ENCODE measurements at regions not wholly inside any gene's neighbourhood (a gene's known extent, or its start where the extent isn't known, plus 50 kb on each side); places are given as distances from the start of the nearest gene placed in this dataset.

DNA sequence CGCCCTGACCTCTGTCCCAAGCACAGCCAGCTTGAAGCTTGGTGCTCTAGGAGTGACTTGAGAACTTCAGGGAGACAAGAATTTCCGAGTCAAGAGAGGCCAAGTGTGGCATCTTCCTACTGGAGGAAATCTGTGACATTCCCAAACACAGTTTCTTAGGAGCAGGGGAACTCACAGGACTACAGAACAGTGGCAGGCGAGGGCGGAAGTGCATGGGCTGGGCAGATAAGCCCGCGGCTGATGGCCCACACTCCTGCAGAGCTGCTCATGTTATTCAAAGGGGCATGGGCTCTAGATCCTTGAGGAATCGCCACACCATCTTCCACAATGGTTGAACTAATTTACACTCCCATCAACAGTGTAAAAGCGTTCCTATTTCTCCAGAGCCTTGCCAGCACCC is 168.8 kb downstream of the KATNAL1 start:
- no peaks in the 10 kb centered on the region for H3K27me3 Mint-ChIP-seq
- no peak overlapping the region for H3K4me3 Mint-ChIP-seq
- no peaks in the 10 kb centered on the region for H3K9me3 Mint-ChIP-seq
- DNase-seq (no peak), ATAC-seq (replicated peaks in 1 of 4) (no peak)
- H3K9me3 ChIP-seq, result no peaks in the 10 kb centered on the region
- ChIA-PET CTCF (interaction anchor here in 1 of 2 donors (1.0 kb wide), 1 partner anchor 31 kb away, joined by 3 read pairs; no protein-coding TSS in a partner anchor), POLR2A (no interaction called here)
- no peaks in the 10 kb centered on the region for H3K36me3 ChIP-seq (ENCODE audit: control insufficient read depth in 2 of 2, extremely low read depth in 1 of 2, insufficient read depth in 1 of 2, low read length in 1 of 2)
- no peak overlapping the region for H3K4me3 ChIP-seq (ENCODE audit: control insufficient read depth in 1 of 2, extremely low read depth in 1 of 2, low read length in 1 of 2)
- no peaks in the 10 kb centered on the region for H3K27me3 ChIP-seq (replicated peaks in 1 of 2; ENCODE audit: control insufficient read depth in 2 of 2, extremely low read depth in 1 of 2, insufficient read depth in 2 of 2, low read length in 1 of 2)
- H3K36me3 Mint-ChIP-seq, result no peaks in the 10 kb centered on the region
- WGBS (ENCODE audit: insufficient coverage), result 92% methylated on average over 5 of the region's 8 CpGs
- H3K4me1 ChIP-seq (ENCODE audit: control insufficient read depth in 1 of 2, extremely low read depth in 1 of 2, insufficient read depth in 2 of 2, low read length in 2 of 2), result peaks cover 2 to 37% of the 10 kb centered on the region in 2 experiments
- no peak overlapping the region for H3K27ac Mint-ChIP-seq
- H3K27ac ChIP-seq (ENCODE audit: low read length), result no peak overlapping the region
- H3K4me1 Mint-ChIP-seq, result peaks cover 23 to 42% (median 31%) of the 10 kb centered on the region in 3 donors

DNA sequence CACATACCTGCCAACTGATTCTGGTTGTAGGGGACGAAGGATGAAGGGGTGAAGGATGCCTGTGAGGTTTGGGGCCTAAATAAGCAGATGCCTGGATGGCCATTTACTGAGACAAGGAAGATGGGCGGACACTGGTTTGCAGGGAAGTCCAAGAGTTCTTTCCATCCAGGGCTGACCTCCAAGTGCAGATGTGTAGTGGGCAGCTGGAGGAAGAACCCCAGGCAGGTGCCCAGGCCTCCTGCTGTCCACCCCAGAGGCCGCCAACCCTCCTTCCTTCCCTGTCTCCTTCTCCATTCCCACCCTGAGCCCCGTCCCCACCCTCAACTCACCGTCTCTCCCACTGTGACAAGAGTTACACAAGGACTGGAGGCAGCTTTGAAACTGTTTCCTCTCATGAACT is 171.5 kb downstream of the KATNAL1 start:
- no peak overlapping the region for H3K4me3 Mint-ChIP-seq
- ATAC-seq (replicated peaks in 1 of 4), result no peak
- ChIA-PET CTCF (interaction anchor here (0.6 to 5.9 kb wide), 4 partner anchors 13 to 346 kb away, joined by 3 to 75 read pairs (median 5); no protein-coding TSS in a partner anchor), POLR2A (no interaction called here)
- Histone ChIP-seq H3K9me3 (no peaks in the 10 kb centered on the region), H3K36me3 (ENCODE audit: control insufficient read depth in 2 of 2, extremely low read depth in 1 of 2, insufficient read depth in 1 of 2, low read length in 1 of 2) (no peaks in the 10 kb centered on the region), H3K4me3 (ENCODE audit: control insufficient read depth in 1 of 2, extremely low read depth in 1 of 2, low read length in 1 of 2) (no peak overlapping the region), H3K4me1 (ENCODE audit: control insufficient read depth in 1 of 2, extremely low read depth in 1 of 2, insufficient read depth in 2 of 2, low read length in 2 of 2) (peaks cover 2 to 23% of the 10 kb centered on the region in 2 experiments), H3K27ac (ENCODE audit: low read length) (no peak overlapping the region), H3K27me3 (replicated peaks in 1 of 2; ENCODE audit: control insufficient read depth in 2 of 2, extremely low read depth in 1 of 2, insufficient read depth in 2 of 2, low read length in 1 of 2) (no peaks in the 10 kb centered on the region)
- H3K9me3 Mint-ChIP-seq, result no peaks in the 10 kb centered on the region
- DNase-seq, result no peak
- no peaks in the 10 kb centered on the region for H3K36me3 Mint-ChIP-seq
- no CpG with 5 or more reads among the region's 5 CpGs for WGBS (ENCODE audit: insufficient coverage)
- no peak overlapping the region for H3K27ac Mint-ChIP-seq
- peaks cover 12 to 27% (median 22%) of the 10 kb centered on the region in 3 donors for H3K4me1 Mint-ChIP-seq
- no peaks in the 10 kb centered on the region for H3K27me3 Mint-ChIP-seq

DNA sequence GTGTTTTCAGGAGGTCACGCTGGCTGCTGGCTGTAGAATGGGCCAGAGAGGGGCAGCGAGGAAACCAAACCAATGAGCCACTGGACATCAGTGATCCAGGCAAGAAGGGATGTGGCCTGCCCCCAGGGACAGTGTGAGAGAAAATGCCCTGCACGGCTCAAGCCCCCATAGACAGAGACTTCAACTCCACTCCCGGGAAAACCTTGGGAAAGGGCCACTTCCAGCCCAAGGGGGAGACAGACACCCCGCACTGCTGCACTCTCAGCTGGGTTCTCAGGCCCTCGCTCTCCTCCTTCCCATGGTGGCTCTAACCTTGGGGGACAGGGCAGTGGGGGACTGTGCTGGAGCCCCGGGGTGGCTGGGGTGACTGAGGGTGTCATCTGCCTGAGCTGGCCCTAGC is 172.0 kb downstream of the KATNAL1 start:
- Mint-ChIP-seq H3K4me1 (peaks cover 12 to 25% (median 21%) of the 10 kb centered on the region in 3 donors), H3K9me3 (no peaks in the 10 kb centered on the region), H3K4me3 (no peak overlapping the region), H3K27me3 (no peaks in the 10 kb centered on the region), H3K36me3 (no peaks in the 10 kb centered on the region), H3K27ac (no peak overlapping the region)
- no peaks in the 10 kb centered on the region for H3K9me3 ChIP-seq
- WGBS (ENCODE audit: insufficient coverage), result 94% methylated on average over 4 of the region's 7 CpGs
- peaks cover 2 to 21% of the 10 kb centered on the region in 2 experiments for H3K4me1 ChIP-seq (ENCODE audit: control insufficient read depth in 1 of 2, extremely low read depth in 1 of 2, insufficient read depth in 2 of 2, low read length in 2 of 2)
- ChIA-PET CTCF (interaction anchor here (2.1 to 5.9 kb wide), 3 partner anchors 12 to 22 kb away, joined by 7 to 75 read pairs (median 7); no protein-coding TSS in a partner anchor), POLR2A (no interaction called here)
- ATAC-seq (replicated peaks in 1 of 4), result no peak
- no peaks in the 10 kb centered on the region for H3K27me3 ChIP-seq (replicated peaks in 1 of 2; ENCODE audit: control insufficient read depth in 2 of 2, extremely low read depth in 1 of 2, insufficient read depth in 2 of 2, low read length in 1 of 2)
- H3K36me3 ChIP-seq (ENCODE audit: control insufficient read depth in 2 of 2, extremely low read depth in 1 of 2, insufficient read depth in 1 of 2, low read length in 1 of 2), result no peaks in the 10 kb centered on the region
- no peak overlapping the region for H3K4me3 ChIP-seq (ENCODE audit: control insufficient read depth in 1 of 2, extremely low read depth in 1 of 2, low read length in 1 of 2)
- H3K27ac ChIP-seq (ENCODE audit: low read length), result no peak overlapping the region
- no peak for DNase-seq

DNA sequence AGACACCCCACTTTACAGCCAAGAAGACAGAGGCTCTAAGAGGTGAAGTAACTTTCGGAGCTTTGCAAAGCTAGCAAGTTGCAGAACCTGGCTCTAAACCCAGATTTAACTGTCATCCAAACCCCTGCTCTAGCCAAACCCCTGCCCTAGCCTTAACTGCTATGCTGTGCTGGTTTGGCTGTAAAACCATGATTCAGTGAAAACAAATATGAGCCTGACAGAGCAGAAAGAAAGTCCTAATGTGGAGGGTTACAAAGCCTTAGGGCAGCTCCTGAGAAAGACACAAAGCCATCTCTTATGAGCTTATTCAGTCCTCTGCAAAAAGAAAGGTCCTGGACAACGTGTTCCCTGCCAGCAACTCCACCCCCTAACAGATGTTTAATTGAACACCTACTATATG is 172.8 kb downstream of the KATNAL1 start:
- WGBS (ENCODE audit: insufficient coverage), result 100% methylated on average over 1 of the region's 2 CpGs
- ChIA-PET CTCF (interaction anchor here (0.6 to 5.9 kb wide), 8 partner anchors 11 to 605 kb away, joined by 3 to 75 read pairs (median 6); no protein-coding TSS in a partner anchor), POLR2A (no interaction called here)
- DNase-seq (no peak), ATAC-seq (replicated peaks in 1 of 4) (no peak)
- Mint-ChIP-seq H3K4me3 (no peak overlapping the region), H3K27ac (peak overlapping the region in 1 of 2 donors; percentile 45), H3K36me3 (no peaks in the 10 kb centered on the region), H3K27me3 (no peaks in the 10 kb centered on the region), H3K4me1 (peaks cover 12 to 21% (median 20%) of the 10 kb centered on the region in 3 donors), H3K9me3 (no peaks in the 10 kb centered on the region)
- Histone ChIP-seq H3K27ac (ENCODE audit: low read length) (no peak overlapping the region), H3K27me3 (replicated peaks in 1 of 2; ENCODE audit: control insufficient read depth in 2 of 2, extremely low read depth in 1 of 2, insufficient read depth in 2 of 2, low read length in 1 of 2) (no peaks in the 10 kb centered on the region), H3K4me1 (ENCODE audit: control insufficient read depth in 1 of 2, extremely low read depth in 1 of 2, insufficient read depth in 2 of 2, low read length in 2 of 2) (peaks cover 2 to 17% of the 10 kb centered on the region in 2 experiments), H3K36me3 (ENCODE audit: control insufficient read depth in 2 of 2, extremely low read depth in 1 of 2, insufficient read depth in 1 of 2, low read length in 1 of 2) (no peaks in the 10 kb centered on the region), H3K4me3 (ENCODE audit: control insufficient read depth in 1 of 2, extremely low read depth in 1 of 2, low read length in 1 of 2) (no peak overlapping the region), H3K9me3 (no peaks in the 10 kb centered on the region)

DNA sequence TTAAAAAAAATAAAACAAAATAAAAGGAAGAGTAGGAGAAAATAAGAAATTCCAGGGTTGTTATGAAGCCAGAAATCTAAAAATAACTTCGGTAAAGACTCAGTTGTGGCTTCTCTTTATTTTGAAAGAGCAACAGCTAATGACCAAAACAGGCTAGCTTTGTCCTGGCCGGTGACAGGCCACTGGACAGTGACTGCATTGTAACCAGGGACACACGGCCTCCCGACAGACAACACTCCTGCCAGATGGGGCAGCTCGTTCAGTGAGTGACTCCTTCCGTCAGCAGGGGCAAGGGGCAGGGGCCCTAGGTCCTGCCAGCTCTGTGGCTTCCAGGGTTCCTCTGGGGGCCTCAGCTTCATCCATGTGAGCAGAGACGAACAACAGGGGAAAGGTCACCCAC is 173.4 kb downstream of the KATNAL1 start:
- Mint-ChIP-seq H3K4me1 (peaks cover 12 to 21% (median 17%) of the 10 kb centered on the region in 3 donors), H3K27me3 (no peaks in the 10 kb centered on the region), H3K27ac (peak overlapping the region in 1 of 2 donors; percentile 34), H3K36me3 (no peaks in the 10 kb centered on the region), H3K4me3 (no peak overlapping the region), H3K9me3 (no peaks in the 10 kb centered on the region)
- H3K36me3 ChIP-seq (ENCODE audit: control insufficient read depth in 2 of 2, extremely low read depth in 1 of 2, insufficient read depth in 1 of 2, low read length in 1 of 2), result no peaks in the 10 kb centered on the region
- no peaks in the 10 kb centered on the region for H3K27me3 ChIP-seq (replicated peaks in 1 of 2; ENCODE audit: control insufficient read depth in 2 of 2, extremely low read depth in 1 of 2, insufficient read depth in 2 of 2, low read length in 1 of 2)
- ChIA-PET CTCF (interaction anchor here (0.5 to 5.9 kb wide), 10 partner anchors 9 to 889 kb away, joined by 3 to 75 read pairs (median 6); no protein-coding TSS in a partner anchor), POLR2A (interaction anchor here in 1 of 2 donors (0.6 kb wide), 1 partner anchor 22 kb away, joined by 3 read pairs; no protein-coding TSS in a partner anchor)
- 92% methylated on average over 6 of the region's 7 CpGs for WGBS (ENCODE audit: insufficient coverage)
- no peak overlapping the region for H3K4me3 ChIP-seq (ENCODE audit: control insufficient read depth in 1 of 2, extremely low read depth in 1 of 2, low read length in 1 of 2)
- peaks cover 2 to 17% of the 10 kb centered on the region in 2 experiments for H3K4me1 ChIP-seq (ENCODE audit: control insufficient read depth in 1 of 2, extremely low read depth in 1 of 2, insufficient read depth in 2 of 2, low read length in 2 of 2)
- no peak for ATAC-seq (replicated peaks in 1 of 4)
- H3K27ac ChIP-seq (ENCODE audit: low read length), result no peak overlapping the region
- no peaks in the 10 kb centered on the region for H3K9me3 ChIP-seq
- no peak for DNase-seq

DNA sequence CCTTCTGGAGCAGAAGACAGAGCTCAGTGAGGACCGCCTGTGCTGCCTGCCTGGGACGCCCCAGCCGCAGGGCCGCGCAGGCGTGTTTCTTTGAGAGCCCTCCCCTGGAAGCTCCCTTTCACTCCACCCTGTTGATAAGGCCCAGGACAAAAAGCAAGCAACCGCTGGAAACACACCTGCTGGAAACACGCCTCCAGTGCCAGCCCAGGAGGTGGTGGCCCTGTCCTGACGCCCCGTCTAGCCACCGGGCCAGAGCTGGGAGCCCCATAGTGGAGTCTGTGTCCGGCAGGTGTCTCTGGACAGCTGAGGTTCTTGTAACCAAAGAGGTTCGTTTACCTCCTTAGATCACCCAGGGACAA is 173.8 kb downstream of the KATNAL1 start:
- ChIA-PET POLR2A (interaction anchor here (0.6 to 1.3 kb wide), 2 partner anchors 23 to 329 kb away, joined by 3 read pairs; no protein-coding TSS in a partner anchor), CTCF (interaction anchor here (0.5 to 5.9 kb wide), 9 partner anchors 10 to 888 kb away, joined by 3 to 75 read pairs (median 6); no protein-coding TSS in a partner anchor)
- Histone ChIP-seq H3K9me3 (no peaks in the 10 kb centered on the region), H3K4me1 (ENCODE audit: control insufficient read depth in 1 of 2, extremely low read depth in 1 of 2, insufficient read depth in 2 of 2, low read length in 2 of 2) (peaks cover 2 to 17% of the 10 kb centered on the region in 2 experiments), H3K36me3 (ENCODE audit: control insufficient read depth in 2 of 2, extremely low read depth in 1 of 2, insufficient read depth in 1 of 2, low read length in 1 of 2) (no peaks in the 10 kb centered on the region), H3K27me3 (replicated peaks in 1 of 2; ENCODE audit: control insufficient read depth in 2 of 2, extremely low read depth in 1 of 2, insufficient read depth in 2 of 2, low read length in 1 of 2) (no peaks in the 10 kb centered on the region), H3K4me3 (ENCODE audit: control insufficient read depth in 1 of 2, extremely low read depth in 1 of 2, low read length in 1 of 2) (no peak overlapping the region), H3K27ac (ENCODE audit: low read length) (no peak overlapping the region)
- Mint-ChIP-seq H3K36me3 (no peaks in the 10 kb centered on the region), H3K9me3 (no peaks in the 10 kb centered on the region), H3K4me3 (peak overlapping the region in 1 of 3 donors; percentile 45), H3K27ac (no peak overlapping the region), H3K27me3 (no peaks in the 10 kb centered on the region), H3K4me1 (peaks cover 14 to 22% (median 17%) of the 10 kb centered on the region in 3 donors)
- DNase-seq (no peak), ATAC-seq (replicated peaks in 1 of 4) (no peak)
- 95% methylated on average over 11 of the region's 13 CpGs for WGBS (ENCODE audit: insufficient coverage)

Measured in T-cell (primary cell).